KMS-11 (cell line): ENCODE measurements at regions not wholly inside any gene's neighbourhood (a gene's known extent, or its start where the extent isn't known, plus 50 kb on each side); places are given as distances from the start of the nearest gene placed in this dataset.

Experiments used
- H2AFZ ChIP-seq: fragments of 200-600 bp; sonication (generic); 2 replicates; pipeline ENCODE4 v1.6.1; 2016; ENCODE audit warnings: antibody characterized with exemption, mixed run types, low read depth
- H3K27ac ChIP-seq: fragments of 200-600 bp; sonication (generic); 2 replicates; pipeline ENCODE4 v1.6.1; 2016; ENCODE audit warnings: mild to moderate bottlenecking, mixed run types
- H3K27me3 ChIP-seq: fragments of 200-600 bp; sonication (generic); 2 replicates; pipeline ENCODE4 v1.6.1; 2017; ENCODE audit warnings: mild to moderate bottlenecking, low read depth, mixed run types, moderate library complexity; ENCODE audit not compliant: insufficient read depth
- H3K36me3 ChIP-seq: fragments of 200-600 bp; sonication (generic); 2 replicates; pipeline ENCODE4 v1.6.1; 2017; ENCODE audit warnings: mild to moderate bottlenecking, mixed run types; ENCODE audit not compliant: insufficient read depth
- H3K4me1 ChIP-seq: fragments of 200-600 bp; sonication (generic); 2 replicates; pipeline ENCODE4 v1.6.1; 2016; ENCODE audit warnings: mild to moderate bottlenecking, low read depth, mixed run types; ENCODE audit not compliant: poor library complexity, severe bottlenecking
- H3K4me2 ChIP-seq: fragments of 200-600 bp; sonication (generic); 2 replicates; pipeline ENCODE4 v1.7.0; 2016; ENCODE audit warnings: mild to moderate bottlenecking, mixed run types
- H3K4me3 ChIP-seq: fragments of 200-600 bp; sonication (generic); IDR thresholded peaks from 2 replicates; pipeline ENCODE4 v1.6.1; 2017; ENCODE audit warnings: low read depth, low read length, mixed read lengths; ENCODE audit not compliant: insufficient read depth
- H3K79me2 ChIP-seq: fragments of 200-600 bp; sonication (generic); 2 replicates; pipeline ENCODE4 v1.6.1; 2016; ENCODE audit warnings: low read depth, mixed run types; ENCODE audit not compliant: insufficient read depth
- H3K9ac ChIP-seq: fragments of 200-600 bp; sonication (generic); 2 replicates; pipeline ENCODE4 v1.6.1; 2016; ENCODE audit warnings: mild to moderate bottlenecking, mixed run types
- H4K20me1 ChIP-seq: fragments of 200-600 bp; sonication (generic); 2 replicates; pipeline ENCODE4 v1.6.1; 2016; ENCODE audit warnings: mild to moderate bottlenecking, mixed run types; ENCODE audit not compliant: insufficient read depth
- CTCF ChIP-seq: fragments of 200-600 bp; sonication (generic); conservative IDR thresholded peaks from 2 replicates; pipeline ENCODE4 v1.6.1; 2017; ENCODE audit warnings: low read depth, mild to moderate bottlenecking, antibody characterized with exemption, low read length, moderate library complexity, mixed read lengths

- Histone ChIP-seq H3K4me3 (no peak overlapping the region), H3K79me2 (no peaks in the 10 kb centered on the region), H2AFZ (no peak overlapping the region), H3K27ac (no peak overlapping the region), H3K27me3 (no peaks in the 10 kb centered on the region), H3K9ac (no peak overlapping the region), H4K20me1 (no peaks in the 10 kb centered on the region), H3K36me3 (no peaks in the 10 kb centered on the region), H3K4me2 (no peak overlapping the region), H3K4me1 (no peaks in the 10 kb centered on the region)
- no peak for TF ChIP-seq CTCF
Observed at GRCh38 chr12:30152705-30153104, 369.0 kb upstream of the TMTC1 start.

GRCh38 chr12:30151831-30152230, 368.1 kb upstream of the TMTC1 start:
- Histone ChIP-seq H3K27me3 (no peaks in the 10 kb centered on the region), H3K27ac (no peak overlapping the region), H4K20me1 (no peaks in the 10 kb centered on the region), H3K9ac (no peak overlapping the region), H3K4me1 (no peaks in the 10 kb centered on the region), H3K4me2 (no peak overlapping the region), H3K4me3 (no peak overlapping the region), H2AFZ (no peak overlapping the region), H3K36me3 (no peaks in the 10 kb centered on the region), H3K79me2 (no peaks in the 10 kb centered on the region)
- no peak for TF ChIP-seq CTCF

DNA sequence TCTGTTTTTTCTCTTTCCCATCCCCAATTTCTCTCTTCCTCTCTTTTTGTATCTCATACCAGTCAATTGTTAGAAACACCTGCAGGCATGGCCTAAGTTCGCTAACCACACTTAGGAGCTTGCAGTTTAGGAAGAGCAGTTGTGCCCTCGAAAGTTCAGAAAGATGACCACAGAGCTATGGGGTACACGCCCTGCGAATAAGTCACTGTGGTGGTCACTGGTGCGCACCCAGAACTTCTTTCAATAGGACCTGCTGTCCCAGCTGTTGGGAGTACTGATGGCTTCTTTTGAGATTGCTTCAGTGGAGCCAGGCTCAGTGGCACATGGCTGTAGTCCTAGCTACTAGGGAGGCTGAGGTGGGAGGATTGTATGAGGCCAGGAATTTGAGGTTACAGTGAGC, 362.8 kb upstream of the TMTC1 start:
- no peak for TF ChIP-seq CTCF

DNA sequence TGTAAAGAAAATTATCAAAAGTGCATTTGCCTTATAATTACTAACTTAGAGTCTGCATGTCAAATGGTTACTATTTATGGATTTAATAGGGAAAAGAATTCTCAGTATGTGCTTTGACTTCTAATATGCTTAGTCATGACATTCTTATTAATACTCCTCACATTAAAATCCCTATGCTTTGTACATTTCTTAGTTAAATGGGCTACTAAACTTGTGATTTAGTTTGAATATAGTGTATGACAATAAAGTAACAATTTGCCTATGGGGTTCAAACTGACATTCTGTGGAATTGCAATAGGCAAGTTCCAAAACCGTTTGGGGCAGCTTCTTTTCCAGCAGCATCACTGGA, 361.9 kb upstream of the TMTC1 start:
- TF ChIP-seq CTCF: no peak
- H3K27ac ChIP-seq: no peak overlapping the region
- no peaks in the 10 kb centered on the region for H3K79me2 ChIP-seq
- H2AFZ ChIP-seq: no peak overlapping the region
- H4K20me1 ChIP-seq: no peaks in the 10 kb centered on the region
- H3K4me1 ChIP-seq: no peaks in the 10 kb centered on the region
- no peaks in the 10 kb centered on the region for H3K36me3 ChIP-seq
- no peak overlapping the region for H3K4me2 ChIP-seq
- no peaks in the 10 kb centered on the region for H3K27me3 ChIP-seq
- no peak overlapping the region for H3K9ac ChIP-seq
- no peak overlapping the region for H3K4me3 ChIP-seq

More for the DNA sequence above, 362.8 kb upstream of the TMTC1 start:
- Histone ChIP-seq H3K27me3 (no peaks in the 10 kb centered on the region), H3K79me2 (no peaks in the 10 kb centered on the region), H3K4me1 (no peaks in the 10 kb centered on the region), H3K9ac (no peak overlapping the region), H3K36me3 (no peaks in the 10 kb centered on the region), H3K4me3 (no peak overlapping the region), H4K20me1 (no peaks in the 10 kb centered on the region), H3K27ac (no peak overlapping the region), H2AFZ (no peak overlapping the region), H3K4me2 (no peak overlapping the region)
